ENCODE measurements at regions not wholly inside any gene's neighbourhood (a gene's known extent, or its start where the extent isn't known, plus 50 kb on each side); places are given as distances from the start of the nearest gene placed in this dataset.

DNA sequence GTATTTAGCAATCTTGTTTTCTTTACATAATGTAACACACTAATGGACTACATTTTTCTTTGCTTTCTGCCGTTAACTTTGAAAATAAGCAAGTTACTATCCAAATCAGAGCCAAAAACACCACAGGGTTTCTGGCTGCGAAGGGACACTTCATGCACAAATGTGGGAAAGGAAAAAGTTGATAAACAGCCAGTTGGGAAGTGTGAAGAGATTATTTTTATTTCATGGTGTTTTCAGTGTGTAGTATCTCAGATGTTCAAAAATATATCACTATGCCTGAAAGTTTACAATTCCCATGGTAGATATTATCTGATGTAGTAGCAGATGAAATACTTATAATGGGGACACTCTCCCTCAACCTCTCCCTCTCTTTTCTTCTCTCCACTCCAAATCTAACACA is 135.3 kb downstream of the CETN3 start:
- WGBS, 2 experiments (ENCODE audit: extremely low coverage in 1 of 2, insufficient coverage in 1 of 2, insufficient read length in 1 of 2, insufficient replicate concordance in 2 of 2, low coverage in 1 of 2, low lambda C conversion rate in 2 of 2, missing lambda C conversion rate in 1 of 2): 89% methylated on average over 2 of the region's 2 CpGs; no CpG with 5 or more reads in 1 of the 2 experiments

More for the DNA sequence above, 135.3 kb downstream of the CETN3 start:
- H3K23ac ChIP-seq (ENCODE audit: insufficient read length): no peak overlapping the region
- no peak for FAIRE-seq
- no peaks in the 10 kb centered on the region for H3K36me3 ChIP-seq (ENCODE audit: control insufficient read depth in 2 of 4, insufficient read depth in 4 of 4, low read length in 3 of 4)
- no peak overlapping the region for H3K4me2 ChIP-seq (ENCODE audit: insufficient read depth in 1 of 2, low read depth in 2 of 2, low read length in 2 of 2)
- no peaks in the 10 kb centered on the region for H4K20me1 ChIP-seq (replicated peaks in 1 of 2; ENCODE audit: control insufficient read depth in 1 of 2, insufficient read depth in 2 of 2, low read length in 2 of 2)
- H3K27me3 ChIP-seq (replicated peaks in 1 of 4; ENCODE audit: control insufficient read depth in 3 of 4, extremely low read depth in 1 of 4, insufficient read depth in 3 of 4, low read length in 3 of 4): no peaks in the 10 kb centered on the region
- DNase-seq (ENCODE audit: low read depth in 1 of 2, low spot score in 2 of 2): no peak
- no peaks in the 10 kb centered on the region for H3K9me3 ChIP-seq (ENCODE audit: insufficient read depth in 2 of 2, low read depth in 1 of 2, low read length in 1 of 2)
- no peak overlapping the region for H2BK12ac ChIP-seq (ENCODE audit: low read depth, low read length)
- H4K5ac ChIP-seq (ENCODE audit: insufficient read length, low read depth, low read length): no peak overlapping the region
- no peak overlapping the region for H2BK15ac ChIP-seq (ENCODE audit: low read length)
- no peak overlapping the region for H3K27ac ChIP-seq (ENCODE audit: low read depth, low read length)
- no peak overlapping the region for H3K4me3 ChIP-seq (ENCODE audit: extremely low read depth in 1 of 4, insufficient read depth in 2 of 4, low read depth in 3 of 4, low read length in 4 of 4)
- ChIA-PET POLR2A (ENCODE audit: partially characterized antibody) (no interaction called here), CTCF (ENCODE audit: partially characterized antibody) (interaction anchor here (1.7 to 1.8 kb wide), 2 partner anchors 9 to 138 kb away, joined by 6 to 7 read pairs; no protein-coding TSS in a partner anchor)
- H3K4me1 ChIP-seq (replicated peaks in 1 of 4; ENCODE audit: control insufficient read depth in 3 of 4, insufficient read depth in 4 of 4, low read length in 3 of 4): no peaks in the 10 kb centered on the region
- H3K56ac ChIP-seq (replicated peaks; ENCODE audit: insufficient read length, low read depth, low read length): no peak overlapping the region
- no peaks in the 10 kb centered on the region for H3K79me2 ChIP-seq (ENCODE audit: control insufficient read depth in 1 of 2, insufficient read depth in 2 of 2, low read length in 2 of 2)
- no peak overlapping the region for H2BK5ac ChIP-seq (ENCODE audit: low read depth, low read length)
- no peak overlapping the region for H2BK120ac ChIP-seq (replicated peaks; ENCODE audit: low read depth, low read length)
- H2AK5ac ChIP-seq (ENCODE audit: low read depth, low read length): no peak overlapping the region
- H3K79me1 ChIP-seq (ENCODE audit: low read depth, low read length): no peaks in the 10 kb centered on the region
- H4K91ac ChIP-seq (replicated peaks; ENCODE audit: insufficient read length, low read length): no peak overlapping the region
- no peak overlapping the region for H3K4ac ChIP-seq (replicated peaks; ENCODE audit: insufficient read length, low read depth, low read length)
- no peak overlapping the region for H3K14ac ChIP-seq (ENCODE audit: insufficient read length)
- TF ChIP-seq SP2 (IDR thresholded peaks at IDR 0.05; ENCODE audit: low read length): no peak
- no peak for TF ChIP-seq NANOG (IDR thresholded peaks at IDR 0.05; ENCODE audit: insufficient read depth, low read depth, low read length, poor library complexity, severe bottlenecking)
- TF ChIP-seq RFX5 (IDR thresholded peaks at IDR 0.05; ENCODE audit: borderline replicate concordance, low read depth, low read length): no peak
- TF ChIP-seq SUZ12 (IDR thresholded peaks at IDR 0.05; ENCODE audit: low read length): no peak
- TF ChIP-seq SAP30 (IDR thresholded peaks at IDR 0.05; ENCODE audit: insufficient read depth, insufficient replicate concordance, low read length): no peak
- TF ChIP-seq, protein P1, sequence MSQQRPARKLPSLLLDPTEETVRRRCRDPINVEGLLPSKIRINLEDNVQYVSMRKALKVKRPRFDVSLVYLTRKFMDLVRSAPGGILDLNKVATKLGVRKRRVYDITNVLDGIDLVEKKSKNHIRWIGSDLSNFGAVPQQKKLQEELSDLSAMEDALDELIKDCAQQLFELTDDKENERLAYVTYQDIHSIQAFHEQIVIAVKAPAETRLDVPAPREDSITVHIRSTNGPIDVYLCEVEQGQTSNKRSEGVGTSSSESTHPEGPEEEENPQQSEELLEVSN (IDR thresholded peaks at IDR 0.05): no peak
- TF ChIP-seq KDM4A (IDR thresholded peaks at IDR 0.05; ENCODE audit: low read depth, low read length, severe bottlenecking): no peak
- TF ChIP-seq TAF1 (IDR thresholded peaks at IDR 0.05; ENCODE audit: low read depth, low read length): no peak
- TF ChIP-seq, protein P2, sequence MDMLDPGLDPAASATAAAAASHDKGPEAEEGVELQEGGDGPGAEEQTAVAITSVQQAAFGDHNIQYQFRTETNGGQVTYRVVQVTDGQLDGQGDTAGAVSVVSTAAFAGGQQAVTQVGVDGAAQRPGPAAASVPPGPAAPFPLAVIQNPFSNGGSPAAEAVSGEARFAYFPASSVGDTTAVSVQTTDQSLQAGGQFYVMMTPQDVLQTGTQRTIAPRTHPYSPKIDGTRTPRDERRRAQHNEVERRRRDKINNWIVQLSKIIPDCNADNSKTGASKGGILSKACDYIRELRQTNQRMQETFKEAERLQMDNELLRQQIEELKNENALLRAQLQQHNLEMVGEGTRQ (IDR thresholded peaks at IDR 0.05; ENCODE audit: low read length): no peak
- no peak for TF ChIP-seq FOSL1 (IDR thresholded peaks at IDR 0.05; ENCODE audit: insufficient read depth, low read depth, low read length)
- no peak for TF ChIP-seq CTBP2 (IDR thresholded peaks at IDR 0.05; ENCODE audit: borderline replicate concordance, insufficient read depth, insufficient read length, low read length)
- no peak for TF ChIP-seq SIRT6 (IDR thresholded peaks at IDR 0.05; ENCODE audit: low read length)
- no peak overlapping the region for H2AFZ ChIP-seq (ENCODE audit: low read length)
- H3K9ac ChIP-seq (replicated peaks in 1 of 4; ENCODE audit: extremely low read depth in 1 of 4, low read depth in 3 of 4, low read length in 3 of 4): peak overlapping the region in 1 of 4 experiments; percentile 34; a peak in 1 of 7 replicates
- H3K23me2 ChIP-seq (ENCODE audit: low read depth, low read length): no peaks in the 10 kb centered on the region
- H3K18ac ChIP-seq (ENCODE audit: extremely low read depth, low read length): no peak overlapping the region
- H4K8ac ChIP-seq (ENCODE audit: extremely low read depth, insufficient read depth, low read length): no peak overlapping the region
- H2BK20ac ChIP-seq (ENCODE audit: low read length): no peak overlapping the region
